ENCODE measurements at regions not wholly inside any gene's neighbourhood (a gene's known extent, or its start where the extent isn't known, plus 50 kb on each side); places are given as distances from the start of the nearest gene placed in this dataset.

DNA sequence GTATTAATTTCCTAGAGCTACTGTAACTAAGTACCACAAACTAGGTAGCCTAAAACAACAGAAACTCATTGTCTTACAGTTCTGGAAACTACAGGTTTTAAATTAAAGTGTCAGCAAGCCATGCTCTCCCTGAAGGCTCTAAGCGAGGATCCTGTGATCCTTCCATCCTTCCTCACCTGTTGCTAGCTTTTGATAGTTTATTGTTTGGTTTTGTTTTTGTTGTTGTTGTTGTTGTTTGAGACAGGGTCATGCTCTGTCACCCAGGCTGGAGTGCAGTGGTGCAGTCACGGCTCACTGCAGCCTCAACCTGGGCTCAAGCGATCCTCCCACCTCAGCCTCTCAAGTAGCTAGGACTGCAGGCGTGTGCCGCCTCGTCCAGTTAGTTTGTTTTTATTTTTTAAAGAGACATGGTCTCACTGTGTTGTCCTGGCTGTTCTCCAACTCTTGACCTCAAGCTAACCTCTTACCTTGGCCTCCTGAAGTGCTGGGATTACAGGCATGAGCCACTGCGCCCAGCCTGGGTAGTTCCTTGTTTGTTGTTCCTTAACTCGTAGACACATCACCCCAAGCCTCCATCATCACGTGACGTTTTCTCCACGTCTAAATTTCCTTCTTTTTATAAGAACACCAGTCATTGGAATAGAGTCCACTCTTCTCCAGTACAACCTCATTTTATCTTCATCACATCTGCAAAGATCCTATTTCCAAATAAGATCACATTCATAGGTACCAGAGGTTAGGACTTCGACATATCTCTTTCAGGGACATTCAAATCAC, 109.1 kb downstream of the AKR1D1 start:
- H3K9me3 ChIP-seq (ENCODE audit: control insufficient read depth in 1 of 2, insufficient read depth in 1 of 2, low read length in 2 of 2): peaks cover 5 to 18% of the 10 kb centered on the region in 2 experiments
- Mint-ChIP-seq H3K4me1 (ENCODE audit: low read depth) (no peaks in the 10 kb centered on the region), H3K27me3 (peaks cover 4% of the 10 kb centered on the region), H3K4me3 (no peak overlapping the region), H3K36me3 (ENCODE audit: low read depth) (no peaks in the 10 kb centered on the region), H3K27ac (no peak overlapping the region), H3K9me3 (peaks cover 3% of the 10 kb centered on the region)
- intact Hi-C loops (cut with DNase I, micrococcal nuclease): no loop called here
- POLR2A ChIA-PET: no interaction called here
- CTCF ChIA-PET: no interaction called here
- TF ChIP-seq, protein P1, sequence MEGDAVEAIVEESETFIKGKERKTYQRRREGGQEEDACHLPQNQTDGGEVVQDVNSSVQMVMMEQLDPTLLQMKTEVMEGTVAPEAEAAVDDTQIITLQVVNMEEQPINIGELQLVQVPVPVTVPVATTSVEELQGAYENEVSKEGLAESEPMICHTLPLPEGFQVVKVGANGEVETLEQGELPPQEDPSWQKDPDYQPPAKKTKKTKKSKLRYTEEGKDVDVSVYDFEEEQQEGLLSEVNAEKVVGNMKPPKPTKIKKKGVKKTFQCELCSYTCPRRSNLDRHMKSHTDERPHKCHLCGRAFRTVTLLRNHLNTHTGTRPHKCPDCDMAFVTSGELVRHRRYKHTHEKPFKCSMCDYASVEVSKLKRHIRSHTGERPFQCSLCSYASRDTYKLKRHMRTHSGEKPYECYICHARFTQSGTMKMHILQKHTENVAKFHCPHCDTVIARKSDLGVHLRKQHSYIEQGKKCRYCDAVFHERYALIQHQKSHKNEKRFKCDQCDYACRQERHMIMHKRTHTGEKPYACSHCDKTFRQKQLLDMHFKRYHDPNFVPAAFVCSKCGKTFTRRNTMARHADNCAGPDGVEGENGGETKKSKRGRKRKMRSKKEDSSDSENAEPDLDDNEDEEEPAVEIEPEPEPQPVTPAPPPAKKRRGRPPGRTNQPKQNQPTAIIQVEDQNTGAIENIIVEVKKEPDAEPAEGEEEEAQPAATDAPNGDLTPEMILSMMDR (IDR thresholded peaks at IDR 0.05): no peak
- no peaks in the 10 kb centered on the region for H3K4me1 ChIP-seq (ENCODE audit: insufficient read depth, low read length)
- ATAC-seq (ENCODE audit: poor library complexity) (no peak), DNase-seq (no peak)
- H3K4me3 ChIP-seq (ENCODE audit: low read length): no peak overlapping the region
- no peaks in the 10 kb centered on the region for H3K36me3 ChIP-seq (ENCODE audit: insufficient read depth, low read length)
- H3K27ac ChIP-seq (ENCODE audit: low read depth in 1 of 2, low read length in 2 of 2): no peak overlapping the region
- H3K27me3 ChIP-seq (ENCODE audit: control insufficient read depth in 1 of 2, insufficient read depth in 2 of 2, low read length in 2 of 2): no peaks in the 10 kb centered on the region

DNA sequence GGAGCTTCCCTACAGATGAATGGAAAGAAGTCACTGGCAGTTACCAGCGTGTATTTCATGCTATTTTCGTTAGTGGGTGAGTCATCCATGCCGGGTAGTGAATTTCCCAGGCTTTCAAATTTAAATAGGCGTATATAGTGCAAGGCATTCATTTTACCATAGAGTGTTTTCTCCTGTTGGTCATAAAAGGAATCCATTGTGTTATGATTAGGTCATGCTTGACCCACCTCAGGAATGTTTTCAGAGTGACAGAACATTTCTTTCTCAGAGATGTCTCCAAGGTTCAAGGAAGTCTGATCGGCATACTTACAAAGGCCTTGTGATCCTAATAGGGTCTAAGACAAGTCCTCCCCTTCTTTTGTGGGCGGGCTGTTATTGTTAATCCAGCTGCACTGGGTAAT, 110.7 kb downstream of the AKR1D1 start:
- H3K27ac Mint-ChIP-seq: no peak overlapping the region
- no peak overlapping the region for H3K4me3 ChIP-seq (ENCODE audit: low read length)
- TF ChIP-seq, protein P1 (IDR thresholded peaks at IDR 0.05): no peak
- DNase-seq (no peak), ATAC-seq (ENCODE audit: poor library complexity) (no peak)
- H3K4me1 Mint-ChIP-seq (ENCODE audit: low read depth): no peaks in the 10 kb centered on the region
- H3K36me3 ChIP-seq (ENCODE audit: insufficient read depth, low read length): no peaks in the 10 kb centered on the region
- ChIA-PET CTCF (no interaction called here), POLR2A (no interaction called here)
- no peaks in the 10 kb centered on the region for H3K36me3 Mint-ChIP-seq (ENCODE audit: low read depth)
- H3K4me1 ChIP-seq (ENCODE audit: insufficient read depth, low read length): no peaks in the 10 kb centered on the region
- no peak overlapping the region for H3K4me3 Mint-ChIP-seq
- H3K9me3 Mint-ChIP-seq: peaks cover 3% of the 10 kb centered on the region
- intact Hi-C loops (cut with DNase I, micrococcal nuclease): no loop called here
- peaks cover 4% of the 10 kb centered on the region for H3K27me3 Mint-ChIP-seq
- H3K9me3 ChIP-seq (ENCODE audit: control insufficient read depth in 1 of 2, insufficient read depth in 1 of 2, low read length in 2 of 2): peaks cover 5 to 18% of the 10 kb centered on the region in 2 experiments
- no peaks in the 10 kb centered on the region for H3K27me3 ChIP-seq (ENCODE audit: control insufficient read depth in 1 of 2, insufficient read depth in 2 of 2, low read length in 2 of 2)
- no peak overlapping the region for H3K27ac ChIP-seq (ENCODE audit: low read depth in 1 of 2, low read length in 2 of 2)

DNA sequence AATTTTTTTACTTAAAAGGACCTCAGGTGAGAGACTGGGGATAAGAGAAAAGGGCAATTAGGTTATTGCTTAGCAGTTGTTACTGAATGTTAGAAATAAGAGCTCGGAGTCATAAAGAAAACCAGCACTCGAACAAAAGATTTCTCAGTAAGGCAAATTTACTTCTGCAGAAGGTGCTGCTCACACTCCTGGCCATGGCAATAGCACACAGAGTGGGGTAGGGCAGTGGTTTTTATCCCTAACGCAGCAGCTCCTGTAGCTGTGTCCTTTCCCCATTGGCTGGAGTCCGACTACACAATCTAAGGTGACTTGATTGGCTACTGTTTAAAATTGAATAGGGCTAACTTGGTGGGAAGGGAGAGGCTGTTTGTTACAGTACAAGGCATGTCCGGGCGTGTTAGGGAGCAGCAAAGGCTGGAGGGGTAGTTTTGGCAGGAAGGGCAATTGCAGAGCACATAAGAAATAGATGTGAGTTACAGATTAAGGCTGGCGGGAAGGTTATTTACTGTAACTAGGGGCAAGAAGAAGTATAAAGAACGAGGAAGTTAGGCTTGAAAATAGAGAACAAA, 112.1 kb downstream of the AKR1D1 start:
- H3K27ac Mint-ChIP-seq: no peak overlapping the region
- H3K36me3 Mint-ChIP-seq (ENCODE audit: low read depth): no peaks in the 10 kb centered on the region
- no peak overlapping the region for H3K4me3 ChIP-seq (ENCODE audit: low read length)
- no peaks in the 10 kb centered on the region for H3K4me1 Mint-ChIP-seq (ENCODE audit: low read depth)
- no peaks in the 10 kb centered on the region for H3K4me1 ChIP-seq (ENCODE audit: insufficient read depth, low read length)
- H3K27me3 ChIP-seq (ENCODE audit: control insufficient read depth in 1 of 2, insufficient read depth in 2 of 2, low read length in 2 of 2): no peaks in the 10 kb centered on the region
- no peak overlapping the region for H3K4me3 Mint-ChIP-seq
- H3K27me3 Mint-ChIP-seq: no peaks in the 10 kb centered on the region
- ChIA-PET CTCF (no interaction called here), POLR2A (no interaction called here)
- no peak for ATAC-seq (ENCODE audit: poor library complexity)
- TF ChIP-seq, protein P1 (IDR thresholded peaks at IDR 0.05): no peak
- intact Hi-C loops (cut with DNase I, micrococcal nuclease): no loop called here
- peaks cover 5 to 18% of the 10 kb centered on the region in 2 experiments for H3K9me3 ChIP-seq (ENCODE audit: control insufficient read depth in 1 of 2, insufficient read depth in 1 of 2, low read length in 2 of 2)
- H3K36me3 ChIP-seq (ENCODE audit: insufficient read depth, low read length): no peaks in the 10 kb centered on the region
- no peak overlapping the region for H3K27ac ChIP-seq (ENCODE audit: low read depth in 1 of 2, low read length in 2 of 2)
- H3K9me3 Mint-ChIP-seq: peaks cover 3% of the 10 kb centered on the region
- DNase-seq: no peak

All from CD4-positive, alpha-beta T cell (primary cell).